Stomach (tissue), 4 donors: ENCODE measurements at regions not wholly inside any gene's neighbourhood (a gene's known extent, or its start where the extent isn't known, plus 50 kb on each side); places are given as distances from the start of the nearest gene placed in this dataset.

Source experiments
- POLR2A ChIP-seq, 4 donors: fragments of 450-650 bp; IDR thresholded peaks; one replicate each; pipeline ENCODE4 v1.6.1; 2016; ENCODE audit warnings: antibody characterized with exemption in 4 of 4, control low read depth in 2 of 4, mild to moderate bottlenecking in 1 of 4, moderate library complexity in 1 of 4
- POLR2AphosphoS5 ChIP-seq, 3 donors: sonication (generic); formaldehyde crosslinking; IDR thresholded peaks; one replicate each; pipeline ENCODE4 v1.6.1; 2016; ENCODE audit warnings: antibody characterized with exemption in 3 of 3
- TF ChIP-seq, protein P1 (sequence below), 7 experiments: fragments of 450-650 bp in 4 of 7; fragments of 200-600 bp in 3 of 7; sonication (generic) in 3 of 7; IDR thresholded peaks; one replicate each; pipeline ENCODE4 v1.5.1; 2016 to 2019; ENCODE audit warnings: antibody characterized with exemption in 7 of 7, control low read depth in 2 of 7, mild to moderate bottlenecking in 1 of 7

DNA sequence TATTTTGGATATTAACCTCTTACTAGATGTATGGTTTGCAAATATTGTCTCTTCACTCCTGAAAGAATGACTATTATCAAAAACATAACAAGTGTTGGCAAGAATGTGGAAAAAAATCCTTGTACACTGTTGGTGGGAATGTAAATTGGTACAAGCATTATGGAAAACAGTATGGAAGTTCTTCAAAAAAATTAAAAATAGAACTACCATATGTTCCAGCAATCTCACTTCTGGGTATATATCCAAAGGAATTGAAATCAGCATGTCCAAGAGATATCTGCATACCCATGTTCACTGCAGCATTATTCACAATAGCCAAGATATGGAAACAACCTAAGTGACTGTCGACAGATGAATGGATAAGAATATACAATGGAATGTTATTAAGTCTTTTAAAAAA, 61.6 kb upstream of the KIT start:
- no peak for TF ChIP-seq POLR2AphosphoS5 (IDR thresholded peaks at IDR 0.05)
- TF ChIP-seq, protein P1, sequence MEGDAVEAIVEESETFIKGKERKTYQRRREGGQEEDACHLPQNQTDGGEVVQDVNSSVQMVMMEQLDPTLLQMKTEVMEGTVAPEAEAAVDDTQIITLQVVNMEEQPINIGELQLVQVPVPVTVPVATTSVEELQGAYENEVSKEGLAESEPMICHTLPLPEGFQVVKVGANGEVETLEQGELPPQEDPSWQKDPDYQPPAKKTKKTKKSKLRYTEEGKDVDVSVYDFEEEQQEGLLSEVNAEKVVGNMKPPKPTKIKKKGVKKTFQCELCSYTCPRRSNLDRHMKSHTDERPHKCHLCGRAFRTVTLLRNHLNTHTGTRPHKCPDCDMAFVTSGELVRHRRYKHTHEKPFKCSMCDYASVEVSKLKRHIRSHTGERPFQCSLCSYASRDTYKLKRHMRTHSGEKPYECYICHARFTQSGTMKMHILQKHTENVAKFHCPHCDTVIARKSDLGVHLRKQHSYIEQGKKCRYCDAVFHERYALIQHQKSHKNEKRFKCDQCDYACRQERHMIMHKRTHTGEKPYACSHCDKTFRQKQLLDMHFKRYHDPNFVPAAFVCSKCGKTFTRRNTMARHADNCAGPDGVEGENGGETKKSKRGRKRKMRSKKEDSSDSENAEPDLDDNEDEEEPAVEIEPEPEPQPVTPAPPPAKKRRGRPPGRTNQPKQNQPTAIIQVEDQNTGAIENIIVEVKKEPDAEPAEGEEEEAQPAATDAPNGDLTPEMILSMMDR (IDR thresholded peaks at IDR 0.05), result no peak
- TF ChIP-seq POLR2A (IDR thresholded peaks at IDR 0.05), result no peak
